ENCODE measurements at regions not wholly inside any gene's neighbourhood (a gene's known extent, or its start where the extent isn't known, plus 50 kb on each side); places are given as distances from the start of the nearest gene placed in this dataset.
A peak's percentile ranks its signal among the peaks of the same experiment; 100 is the strongest.

GRCh38 chr13:109592770-109593169 lies 193.6 kb downstream of the IRS2 start:
- DNase-seq = no peak

GRCh38 chr13:109587689-109588088 lies 198.7 kb downstream of the IRS2 start:
- no peak for DNase-seq

GRCh38 chr13:109586509-109587346 lies 199.7 kb downstream of the IRS2 start:
- DNase-seq = no peak

- DNase-seq = no peak
These were observed 201.5 kb downstream of the IRS2 start for GRCh38 chr13:109584844-109585361.

GRCh38 chr13:109577191-109577700 lies 209.1 kb downstream of the IRS2 start:
- DNase-seq = no peak

GRCh38 chr13:109576331-109576813 lies 210.0 kb downstream of the IRS2 start:
- no peak for DNase-seq

- DNase-seq = no peak
These were observed 210.6 kb downstream of the IRS2 start for GRCh38 chr13:109575821-109576220.

GRCh38 chr13:109572389-109572788 lies 214.0 kb downstream of the IRS2 start:
- DNase-seq = no peak

- peak; percentile 52 for DNase-seq
These were observed 216.2 kb downstream of the IRS2 start for GRCh38 chr13:109569958-109570711.

- DNase-seq = no peak
These were observed 218.0 kb downstream of the IRS2 start for GRCh38 chr13:109568339-109568818.

- DNase-seq = no peak
These were observed 219.1 kb downstream of the IRS2 start for GRCh38 chr13:109567315-109567714.

GRCh38 chr13:109565877-109566276 lies 220.5 kb downstream of the IRS2 start:
- DNase-seq = no peak

GRCh38 chr13:109548374-109548773 lies 238.0 kb downstream of the IRS2 start:
- peak; percentile 25 for DNase-seq

- DNase-seq = no peak
These were observed 238.4 kb downstream of the IRS2 start for GRCh38 chr13:109547942-109548341.

- DNase-seq = no peak
These were observed 240.5 kb downstream of the IRS2 start for GRCh38 chr13:109545931-109546330.

GRCh38 chr13:109541081-109541480 lies 245.3 kb downstream of the IRS2 start:
- DNase-seq = no peak

GRCh38 chr13:109537584-109537983 lies 248.8 kb downstream of the IRS2 start:
- no peak for DNase-seq

- DNase-seq = no peak
These were observed 253.0 kb downstream of the IRS2 start for GRCh38 chr13:109533350-109533749.

GRCh38 chr13:109529964-109530363 lies 256.4 kb downstream of the IRS2 start:
- DNase-seq = no peak

- no peak for DNase-seq
These were observed 264.7 kb downstream of the IRS2 start for GRCh38 chr13:109521719-109522118.

GRCh38 chr13:109517517-109517916 lies 268.9 kb downstream of the IRS2 start:
- no peak for DNase-seq

GRCh38 chr13:109516186-109516585 lies 270.2 kb downstream of the IRS2 start:
- no peak for DNase-seq

GRCh38 chr13:109510013-109510412 lies 276.4 kb downstream of the IRS2 start:
- DNase-seq = no peak
